HG02885 (cell line): ENCODE measurements at regions not wholly inside any gene's neighbourhood (a gene's known extent, or its start where the extent isn't known, plus 50 kb on each side); places are given as distances from the start of the nearest gene placed in this dataset.
"Not testable (repeated sequence)": the region's sequence is repeated elsewhere in the genome, so short reads cannot be mapped to it uniquely, and the experiment has no call there.

Experiments used
- ATAC-seq: cut with Tn5 transposase; IDR thresholded peaks from one replicate; pipeline ENCODE4 v1.9.1; 2021; ENCODE audit warnings: mild to moderate bottlenecking; ENCODE audit not compliant: unreplicated experiment, poor library complexity

DNA sequence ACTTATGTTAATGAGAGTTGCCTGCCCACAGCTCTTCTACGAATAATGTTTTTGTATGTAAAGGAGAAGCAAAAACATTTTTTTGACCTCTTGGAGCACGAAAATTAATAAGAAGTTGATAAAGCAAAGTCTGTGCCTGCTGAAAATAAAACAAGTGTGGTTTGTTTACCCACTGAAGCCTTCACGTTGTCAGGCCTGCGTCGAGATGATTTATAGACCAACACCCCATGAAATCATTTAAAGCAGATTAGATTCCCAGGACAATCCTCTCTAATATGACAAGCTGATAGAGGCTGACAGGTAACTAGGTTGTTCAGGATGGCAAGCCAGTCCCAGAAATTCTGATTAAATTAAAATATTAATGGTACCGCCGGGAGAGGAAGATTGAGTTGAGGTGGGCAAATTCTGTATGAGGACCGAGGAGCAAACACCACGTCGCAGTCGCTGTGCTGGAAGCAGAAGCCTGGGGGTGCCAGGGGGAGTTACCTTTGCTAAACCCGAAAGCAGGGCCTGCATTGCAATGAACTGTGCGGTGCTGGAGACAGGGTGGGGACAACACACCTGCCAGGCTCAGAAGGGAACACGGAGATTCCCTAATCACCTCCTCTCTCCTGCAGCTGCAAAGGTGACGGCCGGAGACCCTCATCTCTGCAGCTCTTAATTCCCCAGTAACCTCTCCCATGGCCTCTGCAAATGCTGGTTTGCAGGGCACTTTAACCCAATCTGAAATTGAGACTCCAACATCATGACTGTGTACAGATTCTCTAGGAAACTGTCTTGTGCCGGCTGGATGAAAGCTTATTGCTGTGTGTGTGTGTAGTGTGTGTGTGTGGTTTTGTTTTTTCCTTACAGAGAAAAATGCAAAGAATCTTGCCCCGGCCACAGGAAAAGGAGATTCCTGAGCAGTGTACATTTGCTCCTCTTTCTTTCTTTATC is 2805.9 kb downstream of the RPIA start:
- not testable (repeated sequence) for ATAC-seq

DNA sequence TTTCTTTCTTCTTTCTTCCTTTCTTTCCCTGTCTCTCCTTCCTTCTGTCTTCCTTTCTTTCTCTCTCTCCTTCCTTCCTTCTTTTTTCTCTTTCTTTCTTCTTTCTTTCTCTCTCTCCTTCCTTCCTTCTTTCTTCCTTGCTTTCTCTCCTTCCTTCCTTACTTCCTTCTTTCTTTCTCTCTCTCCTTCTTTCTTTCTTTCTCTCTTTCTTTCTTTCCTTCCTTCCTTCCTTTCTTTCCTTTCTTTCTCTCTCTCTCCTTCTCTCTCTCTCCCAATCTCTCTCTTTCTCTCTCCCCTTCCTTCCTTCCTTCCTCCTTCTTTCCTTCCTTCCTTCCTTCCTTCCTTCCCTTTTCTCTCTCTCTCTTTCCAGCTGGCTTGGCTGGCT is 2806.6 kb downstream of the RPIA start:
- ATAC-seq: not testable (repeated sequence)

DNA sequence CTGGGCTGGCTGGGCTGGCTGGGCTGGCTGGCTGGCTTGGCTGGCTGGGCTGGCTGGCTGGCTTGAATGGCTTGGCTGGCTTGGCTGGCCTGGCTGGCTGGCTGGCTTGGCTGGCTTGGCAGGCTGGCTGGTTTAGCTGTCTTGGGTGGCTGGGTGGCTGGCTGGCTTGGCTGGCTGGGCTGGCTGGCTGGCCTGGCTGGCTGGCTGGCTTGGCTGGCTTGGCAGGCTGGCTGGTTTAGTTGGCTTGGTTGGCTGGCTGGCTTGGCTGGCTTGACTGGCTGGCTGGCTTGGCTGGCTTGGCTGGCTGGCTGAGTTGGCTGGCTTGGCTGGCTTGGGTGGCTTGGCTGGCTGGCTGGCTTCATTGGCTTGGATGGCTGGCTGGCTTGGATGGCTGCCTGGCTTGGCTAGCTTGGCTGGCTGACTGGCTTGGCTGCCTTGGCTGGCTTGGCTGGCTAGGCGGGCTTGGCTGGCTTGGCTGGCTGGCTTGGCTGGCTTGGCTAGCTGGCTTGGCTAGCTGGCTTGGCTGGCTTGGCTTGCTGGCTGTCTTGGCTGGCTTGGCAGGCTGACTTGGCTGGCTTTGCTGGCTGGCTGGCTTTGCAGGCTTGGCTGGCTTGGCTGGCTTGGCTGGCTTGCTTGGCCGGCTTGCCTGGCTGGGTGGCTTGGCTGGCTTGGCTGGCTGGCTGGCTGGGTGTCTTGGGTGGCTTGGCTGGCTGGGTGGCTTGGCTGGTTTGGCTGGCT is 2807.2 kb downstream of the RPIA start:
- not testable (repeated sequence) for ATAC-seq

DNA sequence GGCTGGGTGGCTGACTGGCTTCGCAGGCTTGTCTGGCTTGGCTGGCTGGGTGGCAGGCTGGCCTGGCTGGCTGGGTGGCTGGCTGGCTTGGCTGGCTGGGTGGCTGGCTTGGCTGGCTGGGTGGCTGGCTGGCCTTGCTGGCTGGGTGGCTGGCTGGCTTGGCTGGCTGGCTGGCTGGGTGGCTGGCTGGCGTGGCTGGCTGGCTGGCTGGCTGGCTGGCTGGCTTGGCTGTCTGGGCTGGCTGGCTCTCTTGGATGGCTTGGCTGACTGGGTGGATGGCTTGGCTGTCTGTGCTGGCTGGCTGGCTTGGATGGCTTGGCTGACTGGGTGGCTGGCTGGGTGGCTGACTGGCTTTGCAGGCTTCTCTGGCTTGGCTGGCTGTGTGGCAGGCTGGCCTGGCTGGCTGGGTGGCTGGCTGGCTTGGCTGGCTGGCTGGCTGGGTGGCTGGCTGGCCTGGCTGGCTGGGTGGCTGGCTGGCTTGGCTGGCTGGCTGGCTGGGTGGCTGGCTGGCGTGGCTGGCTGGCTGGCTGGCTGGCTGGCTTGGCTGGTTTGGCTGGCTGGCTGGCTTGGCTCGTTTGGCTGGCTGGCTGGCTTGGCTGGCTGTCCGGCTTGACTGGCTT is 2808.1 kb downstream of the RPIA start:
- not testable (repeated sequence) for ATAC-seq

DNA sequence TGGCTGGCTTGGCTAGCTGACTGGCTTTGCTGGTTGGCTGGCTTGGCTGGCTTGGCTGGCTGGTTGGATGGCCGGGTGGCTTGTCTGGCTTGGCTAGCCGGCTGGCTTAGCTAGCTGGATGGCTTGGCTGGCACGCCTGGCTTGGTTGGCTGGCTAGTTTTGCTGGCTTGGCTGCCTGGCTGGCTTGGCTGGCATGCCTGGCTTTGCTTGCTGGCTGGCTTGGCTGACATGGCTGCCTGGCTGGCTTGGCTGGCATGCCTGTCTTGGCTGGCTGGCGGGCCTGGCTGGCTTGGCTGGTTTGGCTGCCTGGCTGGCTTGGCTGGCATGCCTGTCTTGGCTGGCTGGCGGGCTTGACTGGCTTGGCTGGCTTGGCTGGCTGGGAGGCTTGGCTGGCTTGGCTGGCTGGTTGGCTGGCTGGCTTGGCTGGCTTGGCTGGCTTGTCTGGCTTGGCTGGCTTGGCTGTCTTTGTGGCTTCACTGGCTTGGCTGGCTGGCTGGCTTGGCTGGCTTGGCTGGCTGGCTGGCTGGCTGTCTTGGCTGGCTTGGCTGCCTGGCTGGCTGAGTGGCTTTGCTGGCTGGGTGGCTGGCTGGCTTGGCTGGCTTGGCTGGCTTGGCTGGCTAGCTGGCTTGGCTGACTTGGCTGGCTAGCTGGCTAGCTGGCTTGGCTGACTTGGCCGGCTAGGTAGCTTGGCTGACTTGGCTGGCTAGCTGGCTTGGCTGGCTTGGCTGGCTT is 2808.9 kb downstream of the RPIA start:
- ATAC-seq: not testable (repeated sequence)

DNA sequence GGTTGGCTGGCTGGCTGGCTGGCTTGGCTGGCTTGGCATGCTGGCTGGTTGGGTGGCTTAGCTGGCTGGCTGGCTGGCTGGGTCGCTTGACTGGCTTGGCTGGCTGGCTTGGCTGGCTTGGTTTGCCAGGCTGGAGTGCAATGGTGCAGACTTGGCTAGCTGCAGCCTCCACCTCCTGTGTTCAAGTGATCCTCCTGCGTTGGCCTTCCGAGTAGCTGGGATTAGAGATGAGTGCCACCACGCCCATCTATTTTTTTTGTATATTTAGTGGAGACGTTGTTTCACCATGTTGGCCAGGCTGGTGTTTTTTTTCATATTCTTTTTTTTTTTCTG is 2809.5 kb downstream of the RPIA start:
- ATAC-seq: not testable (repeated sequence)

DNA sequence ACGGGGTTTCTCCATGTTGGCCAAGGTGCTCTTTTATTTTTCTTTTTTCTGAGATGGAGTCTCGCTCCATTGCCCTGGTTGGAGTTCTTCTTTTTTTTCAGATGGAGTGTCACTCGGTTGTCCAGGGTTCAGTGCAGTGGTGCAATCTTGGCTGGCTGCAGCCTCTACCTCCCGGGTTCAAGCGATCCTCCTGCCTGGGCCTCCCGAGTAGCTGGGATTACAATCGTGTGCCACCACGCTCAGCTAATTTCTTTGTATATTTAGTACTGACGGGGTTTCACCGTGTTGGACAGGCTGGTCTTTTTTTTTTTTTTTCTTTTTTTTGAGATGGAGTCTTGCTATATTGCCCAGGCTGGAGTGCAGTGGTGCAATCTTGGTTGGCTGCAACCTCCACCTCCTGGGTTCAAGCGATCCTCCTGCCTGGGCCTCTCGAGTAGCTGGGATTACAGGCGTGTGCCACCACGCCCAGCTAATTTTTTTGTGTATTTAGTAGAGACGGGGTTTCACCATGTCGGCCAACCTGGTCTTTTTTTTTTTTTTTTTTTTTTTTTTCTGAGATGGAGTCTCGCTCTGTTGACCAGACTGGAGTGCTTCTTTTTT is 2810.1 kb downstream of the RPIA start:
- ATAC-seq: not testable (repeated sequence)

DNA sequence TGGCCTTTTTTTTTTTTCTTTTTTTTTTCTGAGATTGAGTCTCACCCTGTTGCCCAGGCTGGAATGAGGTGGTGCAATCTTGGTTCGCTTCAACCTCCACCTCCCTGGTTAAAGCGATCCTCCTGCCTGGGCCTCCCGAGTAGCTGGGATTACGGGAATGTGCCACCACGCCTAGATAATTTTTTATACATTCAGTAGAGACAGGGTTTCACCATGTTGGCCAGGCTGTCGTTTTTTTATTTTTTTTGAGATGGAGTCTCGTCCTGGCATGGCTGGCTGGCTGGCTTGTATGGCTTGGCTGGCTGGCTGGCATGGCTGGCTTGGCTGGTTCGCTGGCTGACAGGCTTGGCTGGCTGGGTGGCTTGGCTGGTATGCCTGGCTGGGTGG is 2812.1 kb downstream of the RPIA start:
- not testable (repeated sequence) for ATAC-seq

DNA sequence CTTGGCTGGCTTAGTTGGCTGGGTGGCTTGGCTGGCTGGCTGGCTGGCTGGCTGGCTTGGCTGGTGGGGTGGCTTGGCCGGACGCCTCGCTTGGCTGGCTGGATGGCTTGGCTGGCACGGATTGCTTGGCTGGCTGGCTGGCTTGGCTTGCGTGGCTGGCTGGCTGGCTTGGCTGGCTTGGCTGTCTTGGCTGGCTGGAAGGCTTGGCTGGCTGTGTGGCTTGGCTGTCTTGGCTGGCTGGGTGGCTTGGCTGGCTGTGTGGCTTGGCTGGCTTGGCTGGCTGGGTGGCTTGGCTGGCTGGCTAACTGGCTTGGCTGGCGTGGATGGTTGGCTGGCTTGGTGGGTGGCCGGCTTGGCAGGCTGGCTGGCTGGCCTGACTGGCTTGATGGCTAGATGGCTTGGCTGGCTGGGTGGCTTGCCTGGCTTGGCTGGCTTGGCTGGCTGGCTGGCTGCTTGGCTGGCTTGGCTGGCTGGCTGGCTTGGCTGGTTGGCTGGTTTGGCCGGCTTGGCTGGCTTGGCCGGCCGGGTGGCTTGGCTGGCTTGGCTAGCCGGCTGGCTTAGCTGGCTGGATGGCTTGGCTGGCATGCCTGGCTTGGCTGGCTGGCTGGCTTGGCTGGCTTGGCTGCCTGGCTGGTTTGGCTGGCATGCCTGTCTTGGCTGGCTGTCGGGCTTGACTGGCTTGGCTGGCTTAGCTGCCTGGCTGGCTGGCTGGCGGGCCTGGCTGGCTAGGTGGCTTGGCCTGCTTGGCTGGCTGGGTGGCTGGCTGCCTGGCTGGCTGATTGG is 2812.7 kb downstream of the RPIA start:
- not testable (repeated sequence) for ATAC-seq

DNA sequence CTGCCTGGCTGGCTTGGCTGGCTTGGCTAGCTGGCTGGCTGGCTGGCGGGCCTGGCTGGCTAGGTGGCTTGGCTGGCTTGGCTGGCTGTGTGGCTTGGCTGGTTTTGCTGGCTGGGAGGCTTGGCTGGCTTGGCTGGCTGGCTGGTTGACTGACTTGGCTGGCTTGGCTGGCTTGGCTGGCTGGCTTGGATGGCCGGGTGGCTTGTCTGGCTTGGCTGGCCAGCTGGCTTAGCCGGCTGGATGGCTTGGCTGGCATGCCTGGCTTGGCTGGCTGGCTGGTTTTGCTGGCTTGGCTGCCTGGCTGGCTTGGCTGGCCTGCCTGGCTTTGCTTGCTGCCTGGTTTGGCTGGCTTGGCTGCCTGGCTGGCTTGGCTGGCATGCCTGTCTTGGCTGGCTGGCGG is 2817.3 kb downstream of the RPIA start:
- not testable (repeated sequence) for ATAC-seq

DNA sequence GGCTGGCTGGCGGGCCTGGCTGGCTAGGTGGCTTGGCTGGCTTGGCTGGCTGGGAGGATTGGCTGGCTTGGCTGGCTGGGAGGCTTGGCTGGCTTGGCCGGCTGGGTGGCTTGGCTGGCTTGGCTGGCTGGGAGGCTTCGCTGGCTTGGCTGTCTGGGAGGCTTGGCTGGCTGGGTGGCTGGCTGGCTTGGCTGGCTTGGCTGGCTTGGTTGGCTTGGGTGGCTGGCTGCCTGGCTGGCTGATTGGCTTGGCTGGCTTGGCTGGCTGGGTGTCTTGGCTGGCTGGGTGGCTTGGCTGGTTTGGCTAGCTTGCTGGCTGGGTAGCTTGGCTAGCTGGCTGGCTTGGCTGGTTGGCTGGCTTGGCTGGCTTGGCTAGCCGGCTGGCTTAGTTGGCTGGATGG is 2817.8 kb downstream of the RPIA start:
- not testable (repeated sequence) for ATAC-seq

DNA sequence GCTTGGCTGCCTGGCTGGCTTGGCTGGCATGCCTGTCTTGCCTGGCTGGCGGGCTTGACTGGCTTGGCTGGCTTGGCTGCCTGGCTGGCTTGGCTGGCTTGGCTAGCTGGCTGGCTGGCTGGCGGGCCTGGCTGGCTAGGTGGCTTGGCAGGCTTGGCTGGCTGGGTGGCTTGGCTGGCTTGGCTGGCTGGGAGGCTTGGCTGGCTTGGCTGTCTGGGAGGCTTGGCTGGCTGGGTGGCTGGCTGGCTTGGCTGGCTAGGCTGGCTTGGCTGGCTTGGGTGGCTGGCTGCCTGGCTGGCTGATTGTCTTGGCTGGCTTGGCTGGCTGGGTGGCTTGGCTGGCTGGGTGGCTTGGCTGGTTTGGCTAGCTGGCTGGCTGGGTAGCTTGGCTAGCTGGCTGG is 2819.7 kb downstream of the RPIA start:
- ATAC-seq: not testable (repeated sequence)

DNA sequence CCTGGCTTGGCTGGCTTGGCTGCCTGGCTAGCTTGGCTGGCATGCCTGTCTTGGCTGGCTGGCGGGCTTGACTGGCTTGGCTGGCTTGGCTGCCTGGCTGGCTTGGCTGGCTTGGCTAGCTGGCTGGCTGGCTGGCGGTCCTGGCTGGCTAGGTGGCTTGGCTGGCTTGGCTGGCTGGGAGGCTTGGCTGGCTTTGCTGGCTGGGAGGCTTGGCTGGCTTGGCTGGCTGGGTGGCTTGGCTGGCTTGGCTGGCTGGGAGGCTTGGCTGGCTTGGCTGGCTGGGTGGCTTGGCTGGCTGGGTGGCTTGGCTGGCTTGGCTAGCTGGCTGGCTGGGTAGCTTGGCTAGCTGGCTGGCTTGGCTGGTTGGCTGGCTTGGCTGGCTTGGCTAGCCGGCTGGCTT is 2824.5 kb downstream of the RPIA start:
- not testable (repeated sequence) for ATAC-seq

DNA sequence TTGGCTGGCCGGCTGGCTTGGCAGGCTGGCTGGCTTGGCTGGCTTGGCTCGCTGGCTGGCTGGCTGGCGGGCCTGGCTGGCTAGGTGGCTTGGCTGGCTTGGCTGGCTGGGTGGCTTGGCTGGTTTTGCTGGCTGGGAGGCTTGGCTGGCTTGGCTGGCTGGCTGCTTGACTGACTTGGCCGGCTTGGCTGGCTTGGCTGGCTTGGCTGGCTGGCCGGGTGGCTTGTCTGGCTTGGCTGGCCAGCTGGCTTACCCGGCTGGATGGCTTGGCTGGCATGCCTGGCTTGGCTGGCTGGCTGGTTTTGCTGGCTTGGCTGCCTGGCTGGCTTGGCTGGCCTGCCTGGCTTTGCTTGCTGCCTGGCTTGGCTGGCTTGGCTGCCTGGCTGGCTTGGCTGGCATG is 2825.2 kb downstream of the RPIA start:
- ATAC-seq: not testable (repeated sequence)

DNA sequence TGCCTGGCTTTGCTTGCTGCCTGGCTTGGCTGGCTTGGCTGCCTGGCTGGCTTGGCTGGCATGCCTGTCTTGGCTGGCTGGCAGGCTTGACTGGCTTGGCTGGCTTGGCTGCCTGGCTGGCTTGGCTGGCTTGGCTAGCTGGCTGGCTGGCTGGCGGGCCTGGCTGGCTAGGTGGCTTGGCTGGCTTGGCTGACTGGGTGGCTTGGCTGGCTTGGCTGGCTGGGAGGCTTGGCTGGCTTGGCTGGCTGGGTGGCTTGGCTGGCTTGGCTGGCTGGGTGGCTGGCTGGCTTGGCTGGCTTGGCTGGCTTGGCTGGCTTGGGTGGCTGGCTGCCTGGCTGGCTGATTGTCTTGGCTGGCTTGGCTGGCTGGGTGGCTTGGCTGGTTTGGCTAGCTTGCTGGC is 2826.4 kb downstream of the RPIA start:
- not testable (repeated sequence) for ATAC-seq

DNA sequence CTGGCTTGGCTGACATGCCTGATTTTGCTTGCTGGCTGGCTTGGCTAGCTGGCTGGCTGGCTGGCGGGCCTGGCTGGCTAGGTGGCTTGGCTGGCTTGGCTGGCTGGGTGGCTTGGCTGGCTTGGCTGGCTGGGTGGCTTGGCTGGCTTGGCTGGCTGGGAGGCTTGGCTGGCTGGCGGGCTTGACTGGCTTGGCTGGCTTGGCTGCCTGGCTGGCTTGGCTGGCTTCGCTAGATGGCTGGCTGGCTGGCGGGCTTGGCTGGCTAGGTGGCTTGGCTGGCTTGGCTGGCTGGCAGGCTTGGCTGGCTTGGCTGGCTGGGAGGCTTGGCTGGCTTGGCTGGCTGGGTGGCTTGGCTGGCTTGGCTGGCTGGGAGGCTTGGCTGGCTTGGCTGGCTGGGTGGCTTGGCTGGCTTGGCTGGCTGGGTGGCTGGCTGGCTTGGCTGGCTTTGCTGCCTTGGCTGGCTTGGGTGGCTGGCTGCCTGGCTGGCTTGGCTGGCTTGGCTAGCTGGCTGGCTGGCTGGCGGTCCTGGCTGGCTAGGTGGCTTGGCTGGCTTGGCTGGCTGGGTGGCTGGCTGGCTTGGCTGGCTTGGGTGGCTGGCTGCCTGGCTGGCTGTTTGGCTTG is 2827.0 kb downstream of the RPIA start:
- not testable (repeated sequence) for ATAC-seq

DNA sequence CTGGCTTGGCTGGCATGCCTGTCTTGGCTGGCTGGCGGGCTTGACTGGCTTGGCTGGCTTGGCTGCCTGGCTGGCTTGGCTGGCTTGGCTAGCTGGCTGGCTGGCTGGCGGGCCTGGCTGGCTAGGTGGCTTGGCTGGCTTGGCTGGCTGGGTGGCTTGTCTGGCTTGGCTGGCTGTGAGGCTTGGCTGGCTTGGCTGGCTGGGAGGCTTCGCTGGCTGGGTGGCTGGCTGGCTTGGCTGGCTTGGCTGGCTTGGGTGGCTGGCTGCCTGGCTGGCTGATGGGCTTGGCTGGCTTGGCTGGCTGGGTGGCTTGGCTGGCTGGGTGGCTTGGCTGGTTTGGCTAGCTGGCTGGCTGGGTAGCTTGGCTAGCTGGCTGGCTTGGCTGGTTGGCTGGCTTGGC is 2827.9 kb downstream of the RPIA start:
- not testable (repeated sequence) for ATAC-seq

DNA sequence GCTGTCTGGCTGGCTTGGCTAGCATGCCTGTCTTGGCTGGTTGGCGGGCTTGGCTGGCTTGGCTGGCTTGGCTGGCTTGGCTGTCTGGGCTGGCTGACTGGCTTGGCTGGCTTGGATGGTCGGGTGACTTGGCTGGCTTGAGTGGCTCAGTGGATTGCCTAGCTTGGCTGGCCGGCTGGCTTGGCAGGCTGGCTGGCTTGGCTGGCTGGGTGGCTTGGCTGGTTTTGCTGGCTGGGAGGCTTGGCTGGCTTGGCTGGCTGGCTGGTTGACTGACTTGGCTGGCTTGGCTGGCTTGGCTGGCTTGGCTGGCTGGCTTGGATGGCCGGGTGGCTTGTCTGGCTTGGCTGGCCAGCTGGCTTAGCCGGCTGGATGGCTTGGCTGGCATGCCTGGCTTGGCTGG is 2828.4 kb downstream of the RPIA start:
- not testable (repeated sequence) for ATAC-seq

DNA sequence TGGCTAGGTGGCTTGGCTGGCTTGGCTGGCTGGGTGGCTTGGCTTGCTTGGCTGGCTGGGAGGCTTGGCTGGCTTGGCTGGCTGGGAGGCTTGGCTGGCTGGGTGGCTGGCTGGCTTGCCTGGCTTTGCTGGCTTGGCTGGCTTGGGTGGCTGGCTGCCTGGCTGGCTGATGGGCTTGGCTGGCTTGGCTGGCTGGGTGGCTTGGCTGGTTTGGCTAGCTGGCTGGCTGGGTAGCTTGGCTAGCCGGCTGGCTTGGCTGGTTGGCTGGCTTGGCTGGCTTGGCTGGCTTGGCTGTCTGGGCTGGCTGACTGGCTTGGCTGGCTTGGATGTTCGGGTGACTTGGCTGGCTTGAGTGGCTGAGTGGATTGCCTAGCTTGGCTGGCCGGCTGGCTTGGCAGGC is 2829.1 kb downstream of the RPIA start:
- not testable (repeated sequence) for ATAC-seq
